ENCODE measurements at regions not wholly inside any gene's neighbourhood (a gene's known extent, or its start where the extent isn't known, plus 50 kb on each side); places are given as distances from the start of the nearest gene placed in this dataset.
"Not testable (repeated sequence)": the region's sequence is repeated elsewhere in the genome, so short reads cannot be mapped to it uniquely, and the experiment has no call there.

GRCh38 chr7:142566271-142566670 is 183.0 kb upstream of the PRSS1 start:
- DNase-seq (ENCODE audit: low read depth) = no peak
- no peak for TF ChIP-seq CTCF (IDR thresholded peaks at IDR 0.05; ENCODE audit: insufficient read depth, low read depth, low read length)
- H3K4me3 ChIP-seq (ENCODE audit: low read depth, low read length) = no peak overlapping the region

GRCh38 chr7:142564125-142564524 is 185.1 kb upstream of the PRSS1 start:
- DNase-seq (ENCODE audit: low read depth); H3K4me3 ChIP-seq (ENCODE audit: low read depth, low read length): not testable (repeated sequence)

- DNase-seq (ENCODE audit: low read depth) = no peak
- no peak for TF ChIP-seq CTCF (IDR thresholded peaks at IDR 0.05; ENCODE audit: insufficient read depth, low read depth, low read length)
- H3K4me3 ChIP-seq (ENCODE audit: low read depth, low read length) = no peak overlapping the region
Measured at GRCh38 chr7:142563470-142563869, 185.8 kb upstream of the PRSS1 start.

- no peak for TF ChIP-seq CTCF (IDR thresholded peaks at IDR 0.05; ENCODE audit: insufficient read depth, low read depth, low read length)
- no peak overlapping the region for H3K4me3 ChIP-seq (ENCODE audit: low read depth, low read length)
- DNase-seq (ENCODE audit: low read depth) = no peak
Measured at GRCh38 chr7:142562688-142563087, 186.6 kb upstream of the PRSS1 start.

- not testable (repeated sequence) for H3K4me3 ChIP-seq (ENCODE audit: low read depth, low read length); DNase-seq (ENCODE audit: low read depth)
Measured at GRCh38 chr7:142561396-142561795, 187.9 kb upstream of the PRSS1 start.

GRCh38 chr7:142560770-142561169 is 188.5 kb upstream of the PRSS1 start:
- peak; percentile 27 for DNase-seq (ENCODE audit: low read depth)
- not testable (repeated sequence) for H3K4me3 ChIP-seq (ENCODE audit: low read depth, low read length)

GRCh38 chr7:142560166-142560565 is 189.1 kb upstream of the PRSS1 start:
- no peak overlapping the region for H3K4me3 ChIP-seq (ENCODE audit: low read depth, low read length)
- no peak for DNase-seq (ENCODE audit: low read depth)
- no peak for TF ChIP-seq CTCF (IDR thresholded peaks at IDR 0.05; ENCODE audit: insufficient read depth, low read depth, low read length)

GRCh38 chr7:142557971-142558582 is 191.2 kb upstream of the PRSS1 start:
- TF ChIP-seq CTCF (IDR thresholded peaks at IDR 0.05; ENCODE audit: insufficient read depth, low read depth, low read length) = peak; percentile 83

More at GRCh38 chr7:142557971-142558582, 191.2 kb upstream of the PRSS1 start:
- peak; percentile 44 for DNase-seq (ENCODE audit: low read depth)
- no peak overlapping the region for H3K4me3 ChIP-seq (ENCODE audit: low read depth, low read length)

All from fibroblast of villous mesenchyme (primary cell).